PC-3 (cell line): ENCODE measurements at regions not wholly inside any gene's neighbourhood (a gene's known extent, or its start where the extent isn't known, plus 50 kb on each side); places are given as distances from the start of the nearest gene placed in this dataset.

ENCODE experiments used
- ATAC-seq: fragments of 200-7000 bp; cut with Tn5 transposase; 2 replicates; pipeline ENCODE4 v1.9.1; 2020; ENCODE audit warnings: mild to moderate bottlenecking, moderate library complexity
- BruUV-seq: library from RNA; stranded (reverse); fragments of 400-500 nt; replicated peaks from 2 replicates; lab custom pipeline; 2021; lab: Mats Ljungman, UMichigan
- CTCF ChIA-PET: fragments of 300-600 bp; sonication (Branson Sonifier 250); formaldehyde crosslinking; loops from one replicate; lab custom pipeline; 2022; ENCODE audit warnings: antibody characterized with exemption; lab: Charles Lee
- POLR2A ChIA-PET: fragments of 300-600 bp; sonication (Branson Sonifier 250); formaldehyde crosslinking; loops from one replicate; lab custom pipeline; 2022; ENCODE audit warnings: antibody characterized with exemption; ENCODE audit not compliant: unreplicated experiment; lab: Charles Lee
- DNase-seq: peaks from one replicate; pipeline ENCODE4 v3.0.0-alpha.2; 2015
- H2AFZ ChIP-seq: fragments of 300-600 bp; sonication (generic); 2 replicates; pipeline ENCODE4 v1.6.0; 2016; ENCODE audit warnings: antibody characterized with exemption, low read length
- H3F3A ChIP-seq: fragments of 300-600 bp; sonication (generic); one replicate; pipeline ENCODE4 v1.6.0; 2017; ENCODE audit warnings: antibody characterized with exemption, low read length, control low read depth, mild to moderate bottlenecking; ENCODE audit not compliant: unreplicated experiment
- H3K27ac ChIP-seq: fragments of 300-600 bp; sonication (generic); 2 replicates; pipeline ENCODE4 v1.5.1; 2016; ENCODE audit warnings: mild to moderate bottlenecking, low read length
- H3K27me3 ChIP-seq: fragments of 300-600 bp; sonication (generic); 2 replicates; pipeline ENCODE4 v1.6.1; 2016; ENCODE audit warnings: low read length, mixed read lengths
- H3K36me3 ChIP-seq: fragments of 300-600 bp; sonication (generic); 2 replicates; pipeline ENCODE4 v1.6.1; 2016; ENCODE audit warnings: low read depth, mixed run types, low read length, mixed read lengths
- H3K4me1 ChIP-seq: fragments of 300-600 bp; sonication (generic); 2 replicates; pipeline ENCODE4 v1.5.1; 2016; ENCODE audit warnings: low read length; ENCODE audit not compliant: insufficient read depth
- H3K4me2 ChIP-seq: fragments of 300-600 bp; sonication (generic); 2 replicates; pipeline ENCODE4 v1.6.0; 2016; ENCODE audit warnings: low read length
- H3K4me3 ChIP-seq: fragments of 300-600 bp; sonication (generic); 2 replicates; pipeline ENCODE4 v1.5.1; 2016; ENCODE audit warnings: mild to moderate bottlenecking, low read length, mixed read lengths
- H3K79me2 ChIP-seq: fragments of 300-600 bp; sonication (generic); 2 replicates; pipeline ENCODE4 v1.6.1; 2017; ENCODE audit warnings: low read length, mixed read lengths
- H3K9ac ChIP-seq: fragments of 300-600 bp; sonication (generic); 2 replicates; pipeline ENCODE4 v1.6.0; 2016; ENCODE audit warnings: mild to moderate bottlenecking, low read length
- H3K9me2 ChIP-seq: fragments of 300-600 bp; sonication (generic); replicated peaks from 2 replicates; pipeline ENCODE4 v1.6.1; 2016; ENCODE audit warnings: mixed run types, low read length, mixed read lengths
- H3K9me3 ChIP-seq: fragments of 300-600 bp; sonication (generic); 2 replicates; pipeline ENCODE4 v1.6.1; 2016; ENCODE audit warnings: low read length, mixed read lengths
- H4K20me1 ChIP-seq: fragments of 300-600 bp; sonication (generic); 2 replicates; pipeline ENCODE4 v1.6.1; 2016; ENCODE audit warnings: low read length, mixed read lengths
- EZH2 ChIP-seq: fragments of 300-600 bp; sonication (generic); IDR thresholded peaks from one replicate; pipeline ENCODE4 v1.6.1; 2017; ENCODE audit warnings: antibody characterized with exemption, mild to moderate bottlenecking, low read length; ENCODE audit not compliant: unreplicated experiment
- EZH2phosphoT487 ChIP-seq: fragments of 300-600 bp; sonication (generic); IDR thresholded peaks from 2 replicates; pipeline ENCODE4 v1.6.1; 2018; ENCODE audit warnings: mild to moderate bottlenecking, antibody characterized with exemption, low read length, borderline replicate concordance
- intact Hi-C: fragments of 100-400 bp; cut with micrococcal nuclease; formaldehyde crosslinking; loops from 2 replicates; pipeline ENCODE4 v1.9.0; 2023
- TF ChIP-seq, protein P1 (sequence below): fragments of 300-600 bp; sonication (generic); conservative IDR thresholded peaks from 2 replicates; pipeline ENCODE4 v1.5.1; 2017; ENCODE audit warnings: antibody characterized with exemption, low read depth, mild to moderate bottlenecking, low read length

DNA sequence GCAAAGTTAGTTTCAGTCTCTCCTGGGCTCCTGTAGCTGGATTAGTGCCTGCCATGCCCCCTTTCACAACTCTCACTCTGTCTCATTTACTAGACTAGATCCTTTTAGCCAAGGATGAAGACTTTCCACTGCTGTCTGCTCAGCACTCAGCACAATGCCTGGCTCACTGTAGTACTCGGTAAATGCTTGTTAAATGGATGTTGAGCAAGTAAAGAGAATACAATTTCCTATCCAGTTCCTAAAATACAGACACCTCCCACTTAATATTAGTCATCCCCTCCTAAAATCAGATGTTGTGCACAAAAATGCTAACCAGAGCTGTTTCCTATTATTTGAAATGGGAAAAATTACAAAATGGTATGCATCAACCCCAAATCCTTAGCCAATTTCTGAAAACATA lies 195.8 kb downstream of the SREK1 start:
- Histone ChIP-seq H3K4me2 (no peak overlapping the region), H2AFZ (no peak overlapping the region), H3K9me2 (no peaks in the 10 kb centered on the region), H3K27me3 (no peaks in the 10 kb centered on the region), H3K4me3 (no peak overlapping the region), H3K27ac (no peak overlapping the region), H3K36me3 (no peaks in the 10 kb centered on the region), H3F3A (no peaks in the 10 kb centered on the region), H4K20me1 (no peaks in the 10 kb centered on the region), H3K9me3 (no peaks in the 10 kb centered on the region), H3K4me1 (no peaks in the 10 kb centered on the region), H3K79me2 (no peaks in the 10 kb centered on the region), H3K9ac (no peak overlapping the region)
- BruUV-seq, result no TSS peak
- CTCF ChIA-PET, result no interaction called here
- intact Hi-C loops, result no loop called here
- TF ChIP-seq EZH2phosphoT487 (no peak), EZH2 (no peak)
- TF ChIP-seq, protein P1, sequence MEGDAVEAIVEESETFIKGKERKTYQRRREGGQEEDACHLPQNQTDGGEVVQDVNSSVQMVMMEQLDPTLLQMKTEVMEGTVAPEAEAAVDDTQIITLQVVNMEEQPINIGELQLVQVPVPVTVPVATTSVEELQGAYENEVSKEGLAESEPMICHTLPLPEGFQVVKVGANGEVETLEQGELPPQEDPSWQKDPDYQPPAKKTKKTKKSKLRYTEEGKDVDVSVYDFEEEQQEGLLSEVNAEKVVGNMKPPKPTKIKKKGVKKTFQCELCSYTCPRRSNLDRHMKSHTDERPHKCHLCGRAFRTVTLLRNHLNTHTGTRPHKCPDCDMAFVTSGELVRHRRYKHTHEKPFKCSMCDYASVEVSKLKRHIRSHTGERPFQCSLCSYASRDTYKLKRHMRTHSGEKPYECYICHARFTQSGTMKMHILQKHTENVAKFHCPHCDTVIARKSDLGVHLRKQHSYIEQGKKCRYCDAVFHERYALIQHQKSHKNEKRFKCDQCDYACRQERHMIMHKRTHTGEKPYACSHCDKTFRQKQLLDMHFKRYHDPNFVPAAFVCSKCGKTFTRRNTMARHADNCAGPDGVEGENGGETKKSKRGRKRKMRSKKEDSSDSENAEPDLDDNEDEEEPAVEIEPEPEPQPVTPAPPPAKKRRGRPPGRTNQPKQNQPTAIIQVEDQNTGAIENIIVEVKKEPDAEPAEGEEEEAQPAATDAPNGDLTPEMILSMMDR, result no peak
- ATAC-seq (no peak), DNase-seq (no peak)
- POLR2A ChIA-PET, result no interaction called here

DNA sequence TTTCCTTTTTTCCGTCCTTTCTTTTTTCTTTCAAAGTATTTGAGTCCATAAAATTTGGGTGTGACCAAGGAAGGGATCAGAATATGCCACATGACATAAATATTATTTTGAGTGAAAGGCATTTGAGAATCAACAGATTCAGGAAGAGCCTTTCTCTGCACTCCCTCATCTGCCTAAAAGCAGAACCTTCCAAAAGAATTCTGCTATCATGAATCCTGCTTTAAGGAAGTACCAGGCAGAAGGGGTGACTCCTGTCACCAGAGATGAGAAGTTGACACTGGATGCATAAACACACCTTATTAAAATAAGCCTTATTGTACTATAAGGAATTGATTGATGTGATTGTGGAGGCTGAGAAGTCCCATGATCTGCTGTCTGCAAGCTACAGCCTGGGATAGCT lies 196.7 kb downstream of the SREK1 start:
- Histone ChIP-seq H3K27ac (no peak overlapping the region), H4K20me1 (no peaks in the 10 kb centered on the region), H2AFZ (no peak overlapping the region), H3K9ac (no peak overlapping the region), H3K36me3 (no peaks in the 10 kb centered on the region), H3K4me2 (no peak overlapping the region), H3K4me3 (no peak overlapping the region), H3K27me3 (no peaks in the 10 kb centered on the region), H3K79me2 (no peaks in the 10 kb centered on the region), H3F3A (no peaks in the 10 kb centered on the region), H3K9me2 (no peaks in the 10 kb centered on the region), H3K4me1 (no peaks in the 10 kb centered on the region), H3K9me3 (no peaks in the 10 kb centered on the region)
- POLR2A ChIA-PET, result no interaction called here
- no peak for ATAC-seq
- DNase-seq, result no peak
- intact Hi-C loops, result no loop called here
- CTCF ChIA-PET, result no interaction called here
- TF ChIP-seq, protein P1, result no peak
- no peak for TF ChIP-seq EZH2
- TF ChIP-seq EZH2phosphoT487, result no peak
- no TSS peak for BruUV-seq

DNA sequence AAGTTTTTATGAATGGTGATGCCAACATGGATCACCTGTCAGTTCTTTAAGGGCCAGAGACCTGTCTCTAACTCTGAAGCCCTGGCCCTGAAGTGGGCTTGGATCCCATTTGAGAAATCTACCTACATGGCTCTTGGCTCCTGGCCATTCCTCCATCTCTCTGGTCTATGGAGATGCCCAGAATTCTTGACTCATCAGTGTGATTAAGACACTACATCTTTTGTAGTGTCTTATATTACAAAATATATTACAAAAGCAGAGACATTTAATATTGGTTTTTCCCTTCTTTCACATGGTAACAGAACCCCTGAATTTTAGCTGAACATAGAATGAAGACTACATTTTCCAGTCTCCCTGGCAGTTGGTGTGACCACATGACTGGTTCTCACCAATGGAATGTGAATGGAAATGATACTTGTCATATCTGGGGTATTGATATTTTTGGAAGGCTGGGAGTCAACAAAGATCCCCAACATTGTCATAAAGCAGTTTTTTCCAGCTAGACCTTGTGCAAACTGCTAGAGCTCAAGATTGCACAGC lies 198.3 kb downstream of the SREK1 start:
- Histone ChIP-seq H3K4me3 (no peak overlapping the region), H3K27ac (no peak overlapping the region), H3K9me3 (no peaks in the 10 kb centered on the region), H3K4me2 (no peak overlapping the region), H3K36me3 (no peaks in the 10 kb centered on the region), H4K20me1 (no peaks in the 10 kb centered on the region), H3K9ac (no peak overlapping the region), H3K4me1 (no peaks in the 10 kb centered on the region), H3F3A (no peaks in the 10 kb centered on the region), H3K9me2 (no peaks in the 10 kb centered on the region), H3K79me2 (no peaks in the 10 kb centered on the region), H2AFZ (no peak overlapping the region), H3K27me3 (no peaks in the 10 kb centered on the region)
- BruUV-seq, result no TSS peak
- POLR2A ChIA-PET, result no interaction called here
- DNase-seq (no peak), ATAC-seq (no peak)
- intact Hi-C loops, result no loop called here
- TF ChIP-seq EZH2phosphoT487, result no peak
- CTCF ChIA-PET, result no interaction called here
